ENCODE measurements at regions not wholly inside any gene's neighbourhood (a gene's known extent, or its start where the extent isn't known, plus 50 kb on each side); places are given as distances from the start of the nearest gene placed in this dataset.

- Mint-ChIP-seq H3K27me3 (no peaks in the 10 kb centered on the region), H3K4me3 (no peak overlapping the region), H3K27ac (no peak overlapping the region), H3K4me1 (no peaks in the 10 kb centered on the region), H3K9me3 (ENCODE audit: insufficient read depth) (no peaks in the 10 kb centered on the region)
- ChIA-PET POLR2A (no interaction called here), CTCF (no interaction called here)
- TF ChIP-seq EZH2 (IDR thresholded peaks at IDR 0.05; ENCODE audit: borderline replicate concordance, insufficient read depth, low read depth, low read length, poor library complexity, severe bottlenecking) (no peak), CTCF (IDR thresholded peaks at IDR 0.05) (no peak)
- DNase-seq (no peak), ATAC-seq (ENCODE audit: low read depth) (no peak)
- no peak overlapping the region for H3K4me2 ChIP-seq (replicated peaks; ENCODE audit: low read depth, low read length, poor library complexity, severe bottlenecking)
- no peaks in the 10 kb centered on the region for H3K79me2 ChIP-seq (ENCODE audit: control insufficient read depth, insufficient read depth, low read length)
- no peaks in the 10 kb centered on the region for H3K27me3 ChIP-seq (replicated peaks in 1 of 4; ENCODE audit: control extremely low read depth in 1 of 4, control insufficient read depth in 3 of 4, insufficient read depth in 4 of 4, low read length in 3 of 4)
- H2AFZ ChIP-seq (ENCODE audit: insufficient read depth, low read depth, low read length, poor library complexity, severe bottlenecking), result no peak overlapping the region
- H3K27ac ChIP-seq (ENCODE audit: low read length in 2 of 2), result no peak overlapping the region
- H3K9ac ChIP-seq (ENCODE audit: low read length), result no peak overlapping the region
- 82% methylated on average over 5 of the region's 9 CpGs for WGBS (ENCODE audit: insufficient coverage)
- intact Hi-C loops (cut with micrococcal nuclease), result no loop called here
- H3K9me3 ChIP-seq (ENCODE audit: control extremely low read depth in 1 of 3, control insufficient read depth in 2 of 3, insufficient read depth in 1 of 3, low read length in 2 of 3), result no peaks in the 10 kb centered on the region
- no peaks in the 10 kb centered on the region for H4K20me1 ChIP-seq (ENCODE audit: control insufficient read depth, insufficient read depth, low read length, poor library complexity, severe bottlenecking)
- H3K4me3 ChIP-seq (ENCODE audit: control extremely low read depth in 1 of 5, extremely low read depth in 1 of 5, insufficient read depth in 1 of 5, low read depth in 2 of 5, low read length in 4 of 5), result no peak overlapping the region
- no peaks in the 10 kb centered on the region for H3K4me1 ChIP-seq (ENCODE audit: control insufficient read depth in 2 of 2, insufficient read depth in 2 of 2, low read length in 2 of 2)
- no peaks in the 10 kb centered on the region for H3K36me3 ChIP-seq (replicated peaks in 1 of 2; ENCODE audit: control extremely low read depth in 1 of 2, control insufficient read depth in 1 of 2, extremely low read depth in 1 of 2, insufficient read depth in 2 of 2, low read length in 1 of 2)
Measured at GRCh38 chr5:167305591-167306213, 985.7 kb upstream of the WWC1 start.

GRCh38 chr5:167307042-167307441 lies 984.4 kb upstream of the WWC1 start:
- Histone ChIP-seq H3K9me3 (ENCODE audit: control extremely low read depth in 1 of 3, control insufficient read depth in 2 of 3, insufficient read depth in 1 of 3, low read length in 2 of 3) (no peaks in the 10 kb centered on the region), H3K27ac (ENCODE audit: low read length in 2 of 2) (no peak overlapping the region), H3K9ac (ENCODE audit: low read length) (no peak overlapping the region), H3K4me3 (ENCODE audit: control extremely low read depth in 1 of 5, extremely low read depth in 1 of 5, insufficient read depth in 1 of 5, low read depth in 2 of 5, low read length in 4 of 5) (no peak overlapping the region), H3K36me3 (replicated peaks in 1 of 2; ENCODE audit: control extremely low read depth in 1 of 2, control insufficient read depth in 1 of 2, extremely low read depth in 1 of 2, insufficient read depth in 2 of 2, low read length in 1 of 2) (no peaks in the 10 kb centered on the region), H3K79me2 (ENCODE audit: control insufficient read depth, insufficient read depth, low read length) (no peaks in the 10 kb centered on the region), H3K27me3 (replicated peaks in 1 of 4; ENCODE audit: control extremely low read depth in 1 of 4, control insufficient read depth in 3 of 4, insufficient read depth in 4 of 4, low read length in 3 of 4) (no peaks in the 10 kb centered on the region), H3K4me1 (ENCODE audit: control insufficient read depth in 2 of 2, insufficient read depth in 2 of 2, low read length in 2 of 2) (no peaks in the 10 kb centered on the region), H3K4me2 (replicated peaks; ENCODE audit: low read depth, low read length, poor library complexity, severe bottlenecking) (no peak overlapping the region), H2AFZ (ENCODE audit: insufficient read depth, low read depth, low read length, poor library complexity, severe bottlenecking) (no peak overlapping the region), H4K20me1 (ENCODE audit: control insufficient read depth, insufficient read depth, low read length, poor library complexity, severe bottlenecking) (no peaks in the 10 kb centered on the region)
- no peak overlapping the region for H3K27ac Mint-ChIP-seq
- no peaks in the 10 kb centered on the region for H3K9me3 Mint-ChIP-seq (ENCODE audit: insufficient read depth)
- intact Hi-C loops (cut with micrococcal nuclease), result no loop called here
- ATAC-seq (ENCODE audit: low read depth), result no peak
- H3K4me3 Mint-ChIP-seq, result no peak overlapping the region
- DNase-seq, result no peak
- H3K27me3 Mint-ChIP-seq, result no peaks in the 10 kb centered on the region
- no peaks in the 10 kb centered on the region for H3K4me1 Mint-ChIP-seq
- ChIA-PET POLR2A (no interaction called here), CTCF (no interaction called here)
- no CpG with 5 or more reads among the region's 4 CpGs for WGBS (ENCODE audit: insufficient coverage)
- TF ChIP-seq CTCF (IDR thresholded peaks at IDR 0.05) (no peak), EZH2 (IDR thresholded peaks at IDR 0.05; ENCODE audit: borderline replicate concordance, insufficient read depth, low read depth, low read length, poor library complexity, severe bottlenecking) (no peak)
